ENCODE measurements at regions not wholly inside any gene's neighbourhood (a gene's known extent, or its start where the extent isn't known, plus 50 kb on each side); places are given as distances from the start of the nearest gene placed in this dataset.

DNA sequence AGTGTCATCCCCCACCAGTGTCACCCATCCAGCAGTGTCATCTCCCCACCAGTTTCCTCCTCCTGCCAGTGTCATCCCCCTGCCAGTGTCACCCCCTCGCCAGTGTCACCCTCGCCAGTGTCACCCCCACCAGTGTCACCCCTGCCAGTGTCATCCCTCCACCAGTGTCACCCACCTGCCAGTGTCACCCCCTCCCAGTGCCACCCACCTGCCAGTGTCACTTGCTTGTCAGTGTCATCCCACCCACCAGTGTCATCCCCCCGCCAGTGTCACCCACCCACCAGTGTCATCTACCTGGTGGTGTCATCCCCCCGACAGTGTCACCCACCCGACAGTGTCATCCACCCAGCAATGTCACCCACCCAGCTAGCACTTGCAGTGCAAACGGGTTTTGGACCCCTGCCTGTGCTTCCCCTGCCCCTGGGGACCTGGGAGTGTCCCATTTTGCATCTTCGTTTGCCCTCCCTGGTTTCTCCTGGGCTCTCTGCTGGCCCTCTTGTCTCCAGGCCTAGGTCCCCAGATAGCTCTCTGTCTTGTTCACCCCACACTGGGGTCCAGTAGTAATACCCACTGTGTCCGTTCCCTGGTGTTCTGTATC lies 99.8 kb upstream of the PRR20G start:
- Histone ChIP-seq H3K27ac (no peak overlapping the region), H3K36me3 (no peaks in the 10 kb centered on the region), H3K4me3 (no peak overlapping the region), H3K4me1 (no peaks in the 10 kb centered on the region), H3K9me3 (no peaks in the 10 kb centered on the region), H3K27me3 (no peaks in the 10 kb centered on the region), H3K9ac (ENCODE audit: low read depth in 2 of 2, low read length in 2 of 2) (no peak overlapping the region)
- intact Hi-C loops (cut with DNase I): no loop called here
- no peak for DNase-seq
- TF ChIP-seq, protein P1, sequence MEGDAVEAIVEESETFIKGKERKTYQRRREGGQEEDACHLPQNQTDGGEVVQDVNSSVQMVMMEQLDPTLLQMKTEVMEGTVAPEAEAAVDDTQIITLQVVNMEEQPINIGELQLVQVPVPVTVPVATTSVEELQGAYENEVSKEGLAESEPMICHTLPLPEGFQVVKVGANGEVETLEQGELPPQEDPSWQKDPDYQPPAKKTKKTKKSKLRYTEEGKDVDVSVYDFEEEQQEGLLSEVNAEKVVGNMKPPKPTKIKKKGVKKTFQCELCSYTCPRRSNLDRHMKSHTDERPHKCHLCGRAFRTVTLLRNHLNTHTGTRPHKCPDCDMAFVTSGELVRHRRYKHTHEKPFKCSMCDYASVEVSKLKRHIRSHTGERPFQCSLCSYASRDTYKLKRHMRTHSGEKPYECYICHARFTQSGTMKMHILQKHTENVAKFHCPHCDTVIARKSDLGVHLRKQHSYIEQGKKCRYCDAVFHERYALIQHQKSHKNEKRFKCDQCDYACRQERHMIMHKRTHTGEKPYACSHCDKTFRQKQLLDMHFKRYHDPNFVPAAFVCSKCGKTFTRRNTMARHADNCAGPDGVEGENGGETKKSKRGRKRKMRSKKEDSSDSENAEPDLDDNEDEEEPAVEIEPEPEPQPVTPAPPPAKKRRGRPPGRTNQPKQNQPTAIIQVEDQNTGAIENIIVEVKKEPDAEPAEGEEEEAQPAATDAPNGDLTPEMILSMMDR (IDR thresholded peaks at IDR 0.05): no peak

DNA sequence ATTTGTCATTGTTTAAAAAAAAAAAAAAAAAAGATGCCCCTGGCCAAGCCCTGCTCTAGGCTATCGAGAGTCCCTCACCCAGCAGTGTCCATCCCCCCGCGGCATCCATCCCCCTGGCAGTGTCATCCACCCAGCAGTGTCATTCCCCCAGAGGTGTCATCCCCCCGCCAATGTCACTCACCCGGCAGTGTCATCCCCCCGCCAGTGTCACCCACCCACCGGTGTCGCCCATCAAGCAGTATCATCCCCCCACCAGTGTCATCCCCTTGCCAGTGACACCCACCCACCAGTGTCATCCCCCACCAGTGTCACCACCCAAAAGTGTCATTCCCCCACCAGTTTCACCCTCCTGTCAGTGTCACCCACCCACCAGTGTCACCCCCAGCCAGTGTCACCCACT lies 99.3 kb upstream of the PRR20G start:
- Histone ChIP-seq H3K9me3 (no peaks in the 10 kb centered on the region), H3K27ac (no peak overlapping the region), H3K27me3 (no peaks in the 10 kb centered on the region)

DNA sequence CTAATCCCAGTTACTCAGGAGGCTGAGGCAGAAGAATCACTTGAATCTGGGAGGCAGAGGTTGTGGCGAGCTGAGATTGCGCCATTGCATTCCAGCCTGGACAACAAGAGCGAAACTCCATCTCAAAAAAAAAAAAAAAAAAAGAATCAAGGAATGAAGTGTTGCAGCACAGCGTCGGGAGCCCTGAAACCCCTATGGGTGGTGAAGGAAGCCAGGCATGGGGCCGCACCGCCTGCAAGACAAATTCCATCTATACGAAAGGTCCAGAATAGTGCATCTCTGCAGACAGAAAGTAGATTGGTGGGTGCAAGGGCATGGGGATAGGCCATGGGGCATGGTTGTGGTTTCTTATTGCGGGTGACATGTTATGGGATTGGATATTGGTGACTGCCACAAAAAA lies 98.6 kb upstream of the PRR20G start:
- no peaks in the 10 kb centered on the region for H3K27me3 ChIP-seq
- TF ChIP-seq, protein P1 (IDR thresholded peaks at IDR 0.05): no peak
- H3K4me3 ChIP-seq: no peak overlapping the region
- H3K9ac ChIP-seq (ENCODE audit: low read depth in 2 of 2, low read length in 2 of 2): no peak overlapping the region
- no peaks in the 10 kb centered on the region for H3K9me3 ChIP-seq
- H3K27ac ChIP-seq: no peak overlapping the region
- no peak for DNase-seq
- no peaks in the 10 kb centered on the region for H3K36me3 ChIP-seq
- intact Hi-C loops (cut with DNase I): no loop called here
- H3K4me1 ChIP-seq: no peaks in the 10 kb centered on the region

More for the DNA sequence above, 99.3 kb upstream of the PRR20G start:
- DNase-seq: no peak
- intact Hi-C loops (cut with DNase I): no loop called here
- Histone ChIP-seq H3K9ac (ENCODE audit: low read depth in 2 of 2, low read length in 2 of 2) (no peak overlapping the region), H3K36me3 (no peaks in the 10 kb centered on the region), H3K4me1 (no peaks in the 10 kb centered on the region), H3K4me3 (no peak overlapping the region)
- TF ChIP-seq, protein P1 (IDR thresholded peaks at IDR 0.05): no peak

DNA sequence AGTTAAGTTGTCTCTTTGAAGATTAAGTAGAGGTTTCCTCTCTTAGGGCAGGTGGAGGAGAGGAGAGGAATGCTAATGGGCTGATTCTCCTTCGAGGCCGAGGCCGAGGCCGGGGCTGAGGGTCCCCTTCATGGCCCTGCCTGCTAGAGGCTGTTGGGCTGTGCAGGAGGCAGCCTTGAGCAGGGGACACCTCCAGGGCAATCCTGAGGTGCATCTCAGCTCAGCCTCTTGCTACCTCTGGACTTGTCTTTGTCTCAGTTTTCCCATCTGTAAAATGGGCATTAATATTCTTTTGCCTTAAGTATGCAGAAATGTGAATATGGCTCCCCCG lies 97.7 kb upstream of the PRR20G start:
- H3K4me3 ChIP-seq: no peak overlapping the region
- intact Hi-C loops (cut with DNase I): no loop called here
- no peak overlapping the region for H3K9ac ChIP-seq (ENCODE audit: low read depth in 2 of 2, low read length in 2 of 2)
- TF ChIP-seq, protein P1 (IDR thresholded peaks at IDR 0.05): no peak
- no peak for DNase-seq
- no peaks in the 10 kb centered on the region for H3K27me3 ChIP-seq
- no peaks in the 10 kb centered on the region for H3K9me3 ChIP-seq
- no peaks in the 10 kb centered on the region for H3K4me1 ChIP-seq
- no peaks in the 10 kb centered on the region for H3K36me3 ChIP-seq
- H3K27ac ChIP-seq: no peak overlapping the region

DNA sequence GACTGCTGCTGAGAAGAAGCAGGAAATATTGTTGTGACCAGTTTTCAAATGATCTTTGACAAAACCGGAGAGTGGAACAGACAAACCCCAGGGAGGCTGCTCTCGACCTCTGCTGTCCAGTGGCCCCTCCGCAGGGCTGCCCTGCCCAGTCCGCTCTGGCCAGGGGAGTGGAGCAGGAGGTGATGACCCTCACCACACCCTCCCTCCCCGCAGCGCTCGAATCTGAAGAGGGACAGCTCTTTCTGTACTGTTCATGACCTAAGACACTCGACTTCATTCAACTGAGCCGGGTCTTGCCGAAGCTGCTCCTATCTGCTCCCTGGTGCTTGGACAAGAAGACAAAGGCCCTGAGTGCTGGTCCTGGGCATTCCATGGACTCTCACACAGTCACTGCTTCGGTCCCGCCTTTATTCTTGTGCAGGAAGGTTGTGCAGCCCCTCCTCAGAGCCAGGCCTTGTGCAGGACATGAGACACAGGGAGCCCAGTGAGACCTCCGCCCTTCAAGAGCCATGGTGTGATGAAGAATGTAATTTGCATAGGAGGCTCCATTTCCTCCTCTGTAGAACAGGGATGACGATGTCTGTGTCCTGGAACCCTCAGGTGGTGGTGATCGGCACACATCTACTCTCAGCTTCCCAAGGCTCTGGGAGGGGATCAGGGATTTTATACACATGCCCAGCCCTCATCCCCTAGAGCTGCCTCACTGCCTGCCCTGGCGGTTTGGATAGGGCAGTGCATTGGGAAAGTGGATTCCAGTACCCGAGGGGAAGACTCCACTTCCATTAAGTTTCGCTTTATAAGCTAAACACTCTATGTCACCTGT lies 97.1 kb upstream of the PRR20G start:
- intact Hi-C loops (cut with DNase I): no loop called here
- TF ChIP-seq, protein P1 (IDR thresholded peaks at IDR 0.05): no peak
- no peaks in the 10 kb centered on the region for H3K27me3 ChIP-seq
- H3K4me1 ChIP-seq: no peaks in the 10 kb centered on the region
- H3K4me3 ChIP-seq: no peak overlapping the region
- H3K9ac ChIP-seq (ENCODE audit: low read depth in 2 of 2, low read length in 2 of 2): no peak overlapping the region
- no peak for DNase-seq
- H3K9me3 ChIP-seq: no peaks in the 10 kb centered on the region
- no peak overlapping the region for H3K27ac ChIP-seq
- H3K36me3 ChIP-seq: no peaks in the 10 kb centered on the region
